Peyer's patch (tissue), 4 donors: ENCODE measurements at regions not wholly inside any gene's neighbourhood (a gene's known extent, or its start where the extent isn't known, plus 50 kb on each side); places are given as distances from the start of the nearest gene placed in this dataset.

Experiments used
- DNase-seq, 3 donors: peaks; one replicate each; pipeline ENCODE4 v3.0.0-alpha.2; 2017 to 2019
- H3K27ac ChIP-seq, 4 donors: fragments of 200-600 bp; sonication (generic); one replicate each; pipeline ENCODE4 v1.5.1; 2016 to 2019
- H3K27me3 ChIP-seq, 2 donors: fragments of 200-600 bp; sonication (generic); one replicate each; pipeline ENCODE4 v1.5.1; 2019
- H3K36me3 ChIP-seq, 3 donors: fragments of 200-600 bp; sonication (generic); one replicate each; pipeline ENCODE4 v1.5.1; 2016 to 2019
- H3K4me1 ChIP-seq, 4 donors: fragments of 200-600 bp; sonication (generic); one replicate each; pipeline ENCODE4 v1.5.1; 2016 to 2019
- H3K4me3 ChIP-seq, 4 donors: fragments of 200-600 bp; sonication (generic); 1 replicate in 3 of 4; 2 replicates in 1 of 4; pipeline ENCODE4 v1.5.1; 2016 to 2019; ENCODE audit warnings: mild to moderate bottlenecking in 1 of 4
- H3K9me3 ChIP-seq, 4 donors: fragments of 200-600 bp; sonication (generic); one replicate each; pipeline ENCODE4 v1.5.1; 2016 to 2019; ENCODE audit warnings: mild to moderate bottlenecking in 1 of 4
- POLR2A ChIP-seq, 2 donors: fragments of 450-650 bp; IDR thresholded peaks; one replicate each; pipeline ENCODE4 v1.5.1; 2017; ENCODE audit warnings: antibody characterized with exemption in 2 of 2, mild to moderate bottlenecking in 2 of 2, moderate library complexity in 2 of 2
- TF ChIP-seq, protein P1 (sequence below), 6 experiments: fragments of 450-650 bp in 4 of 6; fragments of 200-600 bp in 2 of 6; sonication (generic) in 1 of 6; IDR thresholded peaks; one replicate each; pipeline ENCODE4 v1.5.1; 2017 to 2019; ENCODE audit warnings: antibody characterized with exemption in 6 of 6, mild to moderate bottlenecking in 3 of 6, moderate library complexity in 1 of 6

DNA sequence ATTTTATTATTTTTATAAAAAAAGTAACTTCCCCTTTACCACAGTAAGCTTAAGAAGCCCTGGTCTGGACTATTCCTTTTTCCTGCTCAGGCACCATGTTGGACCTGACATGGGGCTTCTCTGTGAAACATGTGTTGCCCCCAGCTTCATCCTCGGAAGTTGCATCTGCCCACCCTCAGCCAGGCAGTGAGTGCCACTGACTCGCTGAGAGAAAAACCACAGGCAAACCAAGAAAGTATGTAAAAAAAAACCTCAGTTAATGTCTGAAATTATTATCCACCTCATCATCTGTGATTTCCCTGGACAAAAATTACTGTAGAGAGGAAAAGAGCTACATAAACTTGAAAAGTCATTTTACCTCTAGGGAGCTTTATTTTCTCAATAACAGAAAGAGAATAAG lies 109.9 kb upstream of the MCHR2 start:
- no peak overlapping the region for H3K27ac ChIP-seq
- no peak for DNase-seq
- H3K4me3 ChIP-seq, result no peak overlapping the region
- TF ChIP-seq, protein P1, sequence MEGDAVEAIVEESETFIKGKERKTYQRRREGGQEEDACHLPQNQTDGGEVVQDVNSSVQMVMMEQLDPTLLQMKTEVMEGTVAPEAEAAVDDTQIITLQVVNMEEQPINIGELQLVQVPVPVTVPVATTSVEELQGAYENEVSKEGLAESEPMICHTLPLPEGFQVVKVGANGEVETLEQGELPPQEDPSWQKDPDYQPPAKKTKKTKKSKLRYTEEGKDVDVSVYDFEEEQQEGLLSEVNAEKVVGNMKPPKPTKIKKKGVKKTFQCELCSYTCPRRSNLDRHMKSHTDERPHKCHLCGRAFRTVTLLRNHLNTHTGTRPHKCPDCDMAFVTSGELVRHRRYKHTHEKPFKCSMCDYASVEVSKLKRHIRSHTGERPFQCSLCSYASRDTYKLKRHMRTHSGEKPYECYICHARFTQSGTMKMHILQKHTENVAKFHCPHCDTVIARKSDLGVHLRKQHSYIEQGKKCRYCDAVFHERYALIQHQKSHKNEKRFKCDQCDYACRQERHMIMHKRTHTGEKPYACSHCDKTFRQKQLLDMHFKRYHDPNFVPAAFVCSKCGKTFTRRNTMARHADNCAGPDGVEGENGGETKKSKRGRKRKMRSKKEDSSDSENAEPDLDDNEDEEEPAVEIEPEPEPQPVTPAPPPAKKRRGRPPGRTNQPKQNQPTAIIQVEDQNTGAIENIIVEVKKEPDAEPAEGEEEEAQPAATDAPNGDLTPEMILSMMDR (IDR thresholded peaks at IDR 0.05), result no peak
- no peaks in the 10 kb centered on the region for H3K36me3 ChIP-seq
- H3K27me3 ChIP-seq, result no peaks in the 10 kb centered on the region
- H3K4me1 ChIP-seq, result no peaks in the 10 kb centered on the region
- H3K9me3 ChIP-seq, result no peaks in the 10 kb centered on the region

DNA sequence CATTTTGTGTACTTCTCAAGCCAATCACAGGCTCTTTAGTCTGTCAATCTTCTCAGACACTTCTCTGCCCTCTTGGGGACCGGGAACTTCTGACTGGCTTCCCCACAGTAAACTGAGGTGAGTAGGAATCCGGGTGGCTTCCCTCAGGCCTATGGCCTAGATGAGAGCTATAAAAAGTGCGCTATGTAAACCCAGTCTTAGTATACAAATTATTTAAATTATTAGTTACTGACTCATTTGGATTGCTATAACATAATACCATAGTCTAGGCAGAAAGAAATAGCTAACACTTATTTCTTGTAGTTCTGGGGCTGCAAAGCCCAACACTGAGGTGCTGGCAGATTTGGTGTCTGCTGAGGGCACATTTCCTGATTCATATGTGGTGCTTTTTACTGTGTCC lies 109.2 kb upstream of the MCHR2 start:
- no peaks in the 10 kb centered on the region for H3K9me3 ChIP-seq
- TF ChIP-seq, protein P1 (IDR thresholded peaks at IDR 0.05), result no peak
- no peak for TF ChIP-seq POLR2A (IDR thresholded peaks at IDR 0.05)
- H3K4me3 ChIP-seq, result no peak overlapping the region
- no peak overlapping the region for H3K27ac ChIP-seq
- no peak for DNase-seq
- no peaks in the 10 kb centered on the region for H3K4me1 ChIP-seq
- no peaks in the 10 kb centered on the region for H3K36me3 ChIP-seq
- H3K27me3 ChIP-seq, result no peaks in the 10 kb centered on the region

DNA sequence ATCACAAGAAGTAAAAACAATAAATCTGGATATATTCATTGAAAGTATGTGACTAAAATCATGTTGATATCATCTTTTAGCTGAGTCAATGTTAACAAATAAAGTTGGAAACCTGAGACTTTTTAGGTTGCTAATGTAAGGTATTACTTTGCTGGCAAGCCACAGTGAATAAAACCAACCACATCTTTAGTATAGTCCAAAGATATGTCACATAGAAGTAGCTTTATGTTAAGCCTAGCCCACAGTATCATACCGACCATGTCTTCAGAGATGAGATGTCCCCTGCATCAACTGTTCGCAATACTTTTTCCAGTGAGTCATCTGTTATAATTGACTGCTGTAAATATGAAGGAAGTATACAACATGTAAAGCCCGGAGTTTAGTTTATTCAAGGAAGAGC lies 107.6 kb upstream of the MCHR2 start:
- H3K9me3 ChIP-seq, result no peaks in the 10 kb centered on the region
- TF ChIP-seq POLR2A (IDR thresholded peaks at IDR 0.05), result no peak
- TF ChIP-seq, protein P1 (IDR thresholded peaks at IDR 0.05), result no peak
- DNase-seq, result no peak
- no peaks in the 10 kb centered on the region for H3K36me3 ChIP-seq
- H3K4me3 ChIP-seq, result no peak overlapping the region
- H3K27ac ChIP-seq, result no peak overlapping the region
- no peaks in the 10 kb centered on the region for H3K27me3 ChIP-seq
- H3K4me1 ChIP-seq, result no peaks in the 10 kb centered on the region

DNA sequence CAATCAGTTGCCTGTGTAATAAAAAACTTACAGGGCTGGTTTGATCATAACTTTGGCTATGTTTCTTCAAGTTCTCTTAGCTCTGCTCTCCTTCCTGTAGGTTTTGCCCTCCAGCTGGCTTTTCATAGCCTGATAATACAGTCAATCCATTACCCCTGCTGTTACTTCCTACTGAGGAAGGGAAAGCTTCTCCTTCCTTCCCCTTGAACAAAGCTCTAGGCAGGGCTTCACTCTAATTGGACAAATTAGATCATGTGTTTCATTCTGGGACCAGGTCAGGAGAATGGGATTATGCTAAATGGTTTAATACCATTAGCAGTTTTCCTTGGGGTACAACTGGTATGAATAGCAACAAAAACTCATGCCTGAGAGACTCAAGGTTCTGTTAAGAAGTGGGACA lies 106.8 kb upstream of the MCHR2 start:
- no peaks in the 10 kb centered on the region for H3K4me1 ChIP-seq
- no peaks in the 10 kb centered on the region for H3K36me3 ChIP-seq
- no peaks in the 10 kb centered on the region for H3K27me3 ChIP-seq
- H3K27ac ChIP-seq, result no peak overlapping the region
- no peak for DNase-seq
- no peaks in the 10 kb centered on the region for H3K9me3 ChIP-seq
- H3K4me3 ChIP-seq, result no peak overlapping the region
- TF ChIP-seq, protein P1 (IDR thresholded peaks at IDR 0.05), result no peak
- no peak for TF ChIP-seq POLR2A (IDR thresholded peaks at IDR 0.05)

DNA sequence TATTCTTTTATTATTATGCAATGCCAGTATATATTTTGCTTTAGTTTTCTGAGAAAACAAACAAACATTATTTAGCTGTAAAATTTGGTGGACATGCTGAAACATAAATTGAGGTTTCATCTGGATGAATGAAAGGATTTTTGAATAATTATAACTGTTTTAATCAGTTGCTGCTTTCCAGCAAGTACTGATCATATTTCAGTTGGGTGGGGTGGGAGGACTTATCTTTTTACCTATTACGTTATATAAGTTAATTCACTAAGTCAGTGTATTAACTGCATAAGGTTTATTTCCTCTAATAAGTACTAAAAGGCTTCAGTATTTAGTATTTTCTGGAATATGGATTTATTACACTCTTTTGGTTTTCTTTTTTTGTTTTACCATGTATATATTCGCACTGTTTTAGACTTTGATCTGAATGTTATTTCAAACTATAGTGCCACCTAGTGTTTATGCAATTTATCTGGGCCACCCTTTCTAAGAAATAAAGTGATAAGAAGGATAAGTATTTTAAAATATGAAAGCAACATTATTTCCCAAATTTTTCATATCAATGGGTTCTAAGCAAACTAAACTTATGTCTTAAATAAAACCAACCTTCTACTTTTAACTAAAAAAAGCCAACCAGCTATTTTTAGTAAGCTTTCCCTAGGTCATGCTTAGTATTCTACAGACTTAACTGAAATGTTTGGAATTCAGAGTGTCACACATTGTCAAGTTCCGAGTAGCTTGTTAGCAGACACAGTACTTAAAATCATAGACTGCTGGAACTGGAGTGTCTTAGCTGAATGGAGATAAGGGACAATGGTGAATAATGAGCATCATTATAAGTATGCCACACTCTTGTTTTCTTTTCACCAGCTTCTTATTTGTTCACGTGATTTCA lies 105.4 kb upstream of the MCHR2 start:
- no peak for DNase-seq
- Histone ChIP-seq H3K4me3 (no peak overlapping the region), H3K4me1 (no peaks in the 10 kb centered on the region), H3K36me3 (no peaks in the 10 kb centered on the region), H3K9me3 (no peaks in the 10 kb centered on the region), H3K27me3 (no peaks in the 10 kb centered on the region), H3K27ac (no peak overlapping the region)
- no peak for TF ChIP-seq POLR2A (IDR thresholded peaks at IDR 0.05)
- TF ChIP-seq, protein P1 (IDR thresholded peaks at IDR 0.05), result peak in 4 of 6 experiments; percentile 38 to 45 (median 42)
